ENCODE measurements at regions not wholly inside any gene's neighbourhood (a gene's known extent, or its start where the extent isn't known, plus 50 kb on each side); places are given as distances from the start of the nearest gene placed in this dataset.

- no peak overlapping the region for H3K27ac Mint-ChIP-seq
- no peak for DNase-seq (ENCODE audit: low spot score)
- H3K9me3 Mint-ChIP-seq = peaks cover 29% of the 10 kb centered on the region
- H3K36me3 Mint-ChIP-seq = peaks cover 13% of the 10 kb centered on the region
- ChIA-PET CTCF (interaction anchor here (0.6 kb wide), 1 partner anchor 168 kb away, joined by 3 read pairs; no protein-coding TSS in a partner anchor), POLR2A (no interaction called here)
- H3K4me1 Mint-ChIP-seq = peaks cover 4% of the 10 kb centered on the region
- H3K4me3 Mint-ChIP-seq = no peak overlapping the region
- no peaks in the 10 kb centered on the region for H3K27me3 Mint-ChIP-seq (ENCODE audit: low read depth)
- no peak for ATAC-seq
- TF ChIP-seq NR2C2 (CRISPR knock-in tag; IDR thresholded peaks at IDR 0.05) (no peak), ZNF232 (CRISPR knock-in tag; IDR thresholded peaks at IDR 0.05) (no peak)
Measured at GRCh38 chr7:49564379-49564714, 209.1 kb upstream of the VWC2 start.

DNA sequence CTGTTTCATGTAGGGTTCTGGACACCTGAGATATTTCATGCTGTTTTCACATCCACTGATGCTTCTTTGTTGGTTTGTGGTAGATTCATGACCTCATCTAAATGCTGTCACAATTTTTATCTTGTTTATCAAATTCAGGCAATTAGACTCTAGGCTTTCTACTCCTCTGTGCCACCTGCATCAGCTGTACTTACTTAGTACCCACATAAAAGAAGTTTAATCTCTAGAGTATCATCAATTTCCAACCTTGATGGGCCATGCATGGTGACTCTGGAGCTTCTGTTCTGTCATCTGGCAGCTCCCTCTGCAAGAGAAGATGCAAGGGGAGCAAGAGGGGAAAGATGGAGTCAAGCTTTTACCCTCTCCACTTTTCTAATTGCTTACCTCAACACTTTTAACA, 195.9 kb upstream of the VWC2 start:
- TF ChIP-seq NFATC4 (CRISPR knock-in tag; IDR thresholded peaks at IDR 0.05) (no peak), FOXP4 (CRISPR knock-in tag; IDR thresholded peaks at IDR 0.05) (no peak), ZNF263 (CRISPR knock-in tag; IDR thresholded peaks at IDR 0.05; ENCODE audit: low read depth) (no peak), E2F5 (CRISPR knock-in tag; IDR thresholded peaks at IDR 0.05) (no peak), E2F4 (CRISPR knock-in tag; IDR thresholded peaks at IDR 0.05; ENCODE audit: borderline replicate concordance, low read depth) (no peak), CDX4 (CRISPR knock-in tag; IDR thresholded peaks at IDR 0.05; ENCODE audit: borderline replicate concordance) (no peak), ZNF416 (CRISPR knock-in tag; IDR thresholded peaks at IDR 0.05) (no peak), GRHL2 (CRISPR knock-in tag; IDR thresholded peaks at IDR 0.05; ENCODE audit: insufficient replicate concordance, severe bottlenecking) (no peak), JUN (CRISPR knock-in tag; IDR thresholded peaks at IDR 0.05) (no peak), ARID4B (CRISPR knock-in tag; IDR thresholded peaks at IDR 0.05; ENCODE audit: borderline replicate concordance) (no peak), KAT7 (CRISPR knock-in tag; IDR thresholded peaks at IDR 0.05; ENCODE audit: borderline replicate concordance) (no peak), IRF2 (CRISPR knock-in tag; IDR thresholded peaks at IDR 0.05; ENCODE audit: borderline replicate concordance, low read depth) (no peak), USF1 (CRISPR knock-in tag; IDR thresholded peaks at IDR 0.05) (no peak), RELA (CRISPR knock-in tag; IDR thresholded peaks at IDR 0.05; ENCODE audit: borderline replicate concordance) (no peak), PRRX2 (CRISPR knock-in tag; IDR thresholded peaks at IDR 0.05) (no peak), CREM (CRISPR knock-in tag; IDR thresholded peaks at IDR 0.05) (no peak), ZNF423 (CRISPR knock-in tag; IDR thresholded peaks at IDR 0.05) (no peak), FOXJ3 (CRISPR knock-in tag; IDR thresholded peaks at IDR 0.05; ENCODE audit: borderline replicate concordance) (no peak)
- TF ChIP-seq, protein P1, sequence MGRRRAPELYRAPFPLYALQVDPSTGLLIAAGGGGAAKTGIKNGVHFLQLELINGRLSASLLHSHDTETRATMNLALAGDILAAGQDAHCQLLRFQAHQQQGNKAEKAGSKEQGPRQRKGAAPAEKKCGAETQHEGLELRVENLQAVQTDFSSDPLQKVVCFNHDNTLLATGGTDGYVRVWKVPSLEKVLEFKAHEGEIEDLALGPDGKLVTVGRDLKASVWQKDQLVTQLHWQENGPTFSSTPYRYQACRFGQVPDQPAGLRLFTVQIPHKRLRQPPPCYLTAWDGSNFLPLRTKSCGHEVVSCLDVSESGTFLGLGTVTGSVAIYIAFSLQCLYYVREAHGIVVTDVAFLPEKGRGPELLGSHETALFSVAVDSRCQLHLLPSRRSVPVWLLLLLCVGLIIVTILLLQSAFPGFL (CRISPR knock-in tag; IDR thresholded peaks at IDR 0.05; ENCODE audit: borderline replicate concordance) = no peak
- ATAC-seq (no peak), DNase-seq (ENCODE audit: low spot score) (no peak)
- CTCF ChIA-PET = no interaction called here
- POLR2A ChIA-PET = no interaction called here
- Mint-ChIP-seq H3K9me3 (peaks cover 9% of the 10 kb centered on the region; the same call in 1 of the 2 replicates), H3K27ac (no peak overlapping the region), H3K36me3 (no peaks in the 10 kb centered on the region), H3K27me3 (ENCODE audit: low read depth) (no peaks in the 10 kb centered on the region; the same call in 1 of the 2 replicates), H3K4me1 (peaks cover 4% of the 10 kb centered on the region; the same call in 1 of the 2 replicates), H3K4me3 (no peak overlapping the region)
